NCI-H2107 treated with DMSO at 0.1 percent for 48 hours (cell line): ENCODE measurements at regions not wholly inside any gene's neighbourhood (a gene's known extent, or its start where the extent isn't known, plus 50 kb on each side); places are given as distances from the start of the nearest gene placed in this dataset.

Experiments used
- DNase-seq: peaks from one replicate; lab custom pipeline; 2025; ENCODE audit not compliant: unreplicated experiment; lab: John Stamatoyannopoulos, UW

DNA sequence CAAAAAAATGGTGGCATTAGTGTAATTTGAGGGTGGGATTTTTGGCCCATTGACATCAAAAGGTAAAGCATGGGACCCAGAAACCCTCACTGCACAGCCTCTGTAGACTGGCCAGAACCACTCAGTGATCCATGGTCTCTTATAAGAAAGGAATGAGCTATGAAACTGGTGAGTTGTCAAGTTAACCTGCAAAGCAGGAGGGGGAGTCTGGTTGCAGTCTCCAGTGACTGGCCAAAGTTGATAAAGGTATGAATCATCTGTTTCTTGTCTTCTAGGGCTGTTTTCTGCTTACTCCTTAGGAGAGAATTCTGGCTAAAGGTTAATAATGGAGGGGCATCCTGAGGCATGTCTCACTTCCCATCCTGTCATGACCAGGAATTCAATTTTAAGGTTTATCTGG lies 325.2 kb downstream of the TLR4 start:
- DNase-seq, result no peak

DNA sequence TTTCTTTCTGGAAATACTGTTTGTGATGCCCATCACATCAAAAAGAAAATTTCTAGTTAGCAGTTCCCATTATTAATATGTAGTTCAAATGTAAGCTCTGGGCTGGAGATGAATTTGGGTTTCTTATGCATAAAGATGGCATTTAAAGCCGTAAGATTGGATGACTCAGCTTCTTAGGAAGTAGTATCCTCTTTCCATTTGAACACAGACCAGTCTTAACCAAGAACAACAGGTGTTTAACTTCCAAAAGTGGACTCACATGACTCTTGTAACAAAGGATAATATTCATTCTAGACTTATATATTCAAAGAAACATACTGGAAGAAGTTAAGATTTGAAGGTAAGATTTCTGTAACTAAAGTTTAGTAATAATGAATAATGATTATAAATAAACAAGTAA lies 330.5 kb downstream of the TLR4 start:
- no peak for DNase-seq

DNA sequence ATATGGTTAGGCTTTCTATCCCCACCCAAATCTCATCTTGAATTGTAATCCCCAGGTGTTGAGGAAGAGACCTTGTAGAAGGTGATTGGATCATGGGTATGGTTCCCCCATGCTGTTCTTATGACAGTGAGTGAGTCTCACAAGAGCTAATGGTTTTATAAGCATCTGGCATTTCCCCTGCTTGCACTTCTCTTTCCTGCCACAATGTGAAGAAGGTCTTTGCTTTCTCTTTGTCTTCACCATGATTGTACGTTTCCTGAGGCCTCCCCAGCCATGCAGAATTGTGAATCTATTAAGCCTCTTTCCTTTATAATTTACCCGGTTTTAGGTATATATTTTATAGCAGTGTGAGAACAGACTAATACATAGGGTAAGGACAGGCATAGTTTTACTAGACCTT lies 334.5 kb downstream of the TLR4 start:
- no peak for DNase-seq

DNA sequence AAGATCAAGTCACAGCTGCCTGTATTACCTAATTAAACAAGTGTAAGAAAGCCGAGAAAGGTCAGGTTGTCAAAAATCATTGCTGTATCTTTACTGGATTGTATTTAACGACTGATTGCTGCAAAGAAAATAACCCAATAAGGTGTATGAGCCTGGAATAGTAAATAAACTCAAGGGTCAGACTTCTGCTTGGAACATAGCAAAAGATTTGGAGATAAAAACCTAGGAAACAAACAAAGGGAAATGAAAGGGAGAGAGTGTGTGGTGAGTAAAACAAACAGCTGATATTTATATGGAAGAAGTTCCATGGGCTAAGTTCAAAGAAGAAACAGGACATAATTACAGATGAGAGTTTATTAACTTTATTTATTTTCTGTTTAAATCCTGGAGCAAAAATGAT lies 354.0 kb downstream of the TLR4 start:
- DNase-seq, result no peak

DNA sequence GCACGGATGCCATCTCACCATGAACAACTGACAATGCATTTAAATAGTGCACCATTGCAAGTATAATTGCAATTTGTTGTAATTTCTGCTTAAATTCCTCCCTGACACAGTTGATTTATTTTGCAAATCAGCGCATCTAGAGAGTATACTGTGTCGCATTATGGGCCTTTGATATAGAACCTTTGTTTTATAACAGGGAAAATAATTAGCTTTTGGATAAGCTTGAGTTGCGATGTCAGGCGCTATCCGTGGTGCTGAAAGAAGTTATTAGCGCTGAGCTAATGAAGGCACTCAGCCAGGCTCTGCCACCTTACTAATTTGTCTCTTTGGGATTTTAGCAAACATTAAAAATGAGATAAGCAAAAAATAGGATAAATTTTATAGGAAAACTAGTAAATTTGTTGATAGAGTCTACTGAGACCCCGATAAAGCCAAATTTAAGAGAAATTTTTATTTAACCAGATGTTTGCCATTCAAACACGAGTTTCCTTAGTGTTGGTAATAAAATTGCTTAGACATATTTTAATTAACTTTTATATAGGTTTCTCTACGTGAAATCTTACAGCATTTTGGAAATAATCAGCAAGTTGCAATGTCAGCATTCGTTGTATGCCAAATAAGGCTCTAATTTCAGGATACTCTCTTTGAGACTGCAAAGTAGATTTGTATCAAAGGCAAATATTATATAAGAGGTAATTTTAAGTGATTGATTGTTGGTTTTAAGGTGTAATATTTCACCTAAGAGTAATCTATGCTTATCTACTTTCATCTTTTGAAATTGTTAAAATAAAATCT lies 355.5 kb downstream of the TLR4 start:
- DNase-seq, result no peak

DNA sequence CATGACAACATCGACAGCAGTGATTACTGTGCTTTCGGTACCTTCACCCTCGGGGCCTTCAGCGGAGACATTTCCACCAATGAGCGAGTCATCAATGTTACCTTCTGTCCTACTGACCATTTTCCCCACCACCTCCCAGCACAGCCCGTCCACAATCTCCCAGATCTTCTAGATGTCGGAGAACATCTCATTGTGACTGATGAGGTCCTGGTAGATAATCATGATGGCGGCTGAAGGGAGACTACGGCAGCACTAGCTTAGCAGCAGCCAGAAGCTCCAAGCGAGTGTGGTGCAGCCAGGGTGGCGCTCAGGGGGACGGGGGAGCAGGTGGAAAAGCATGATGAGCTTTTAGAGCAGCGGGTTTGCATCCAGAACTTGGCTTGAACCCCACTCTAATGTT lies 379.0 kb downstream of the TLR4 start:
- no peak for DNase-seq

DNA sequence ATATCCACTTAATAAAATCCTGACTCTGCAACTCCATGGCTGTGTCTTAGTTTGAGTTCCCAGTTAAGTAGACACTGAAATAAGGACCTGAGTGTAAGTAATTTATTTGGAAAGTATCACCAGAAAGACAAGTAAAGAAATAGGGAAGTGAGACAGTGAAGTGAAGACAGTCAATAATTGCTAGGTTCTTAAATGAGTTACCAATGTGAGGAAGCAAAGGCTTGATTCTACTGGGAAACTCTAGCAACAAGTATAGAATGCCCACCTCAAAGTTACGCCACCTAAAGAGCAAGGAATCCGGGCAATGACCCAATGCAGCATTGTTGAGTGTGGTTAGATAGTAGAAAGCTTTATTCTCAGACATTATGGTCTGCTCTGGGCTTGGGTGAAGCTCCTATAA lies 383.9 kb downstream of the TLR4 start:
- DNase-seq, result no peak

DNA sequence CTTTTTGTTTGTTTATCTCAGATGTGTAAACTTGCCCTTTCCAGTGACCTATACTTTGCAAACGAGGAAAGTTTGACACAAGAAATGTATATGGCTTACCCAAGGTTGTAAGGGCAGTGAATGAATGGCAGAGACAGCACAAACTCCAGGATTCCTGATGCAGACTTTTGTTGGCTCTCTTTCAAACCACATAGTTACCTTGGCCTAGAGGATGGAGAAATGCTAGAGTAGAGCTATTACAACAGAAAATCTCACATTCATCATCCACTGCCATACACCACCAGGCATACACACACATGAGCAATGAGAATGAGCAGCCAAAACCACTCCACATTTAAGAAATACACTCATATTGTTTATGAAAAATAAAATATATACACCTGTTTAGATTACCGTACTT lies 387.0 kb downstream of the TLR4 start:
- DNase-seq, result no peak

DNA sequence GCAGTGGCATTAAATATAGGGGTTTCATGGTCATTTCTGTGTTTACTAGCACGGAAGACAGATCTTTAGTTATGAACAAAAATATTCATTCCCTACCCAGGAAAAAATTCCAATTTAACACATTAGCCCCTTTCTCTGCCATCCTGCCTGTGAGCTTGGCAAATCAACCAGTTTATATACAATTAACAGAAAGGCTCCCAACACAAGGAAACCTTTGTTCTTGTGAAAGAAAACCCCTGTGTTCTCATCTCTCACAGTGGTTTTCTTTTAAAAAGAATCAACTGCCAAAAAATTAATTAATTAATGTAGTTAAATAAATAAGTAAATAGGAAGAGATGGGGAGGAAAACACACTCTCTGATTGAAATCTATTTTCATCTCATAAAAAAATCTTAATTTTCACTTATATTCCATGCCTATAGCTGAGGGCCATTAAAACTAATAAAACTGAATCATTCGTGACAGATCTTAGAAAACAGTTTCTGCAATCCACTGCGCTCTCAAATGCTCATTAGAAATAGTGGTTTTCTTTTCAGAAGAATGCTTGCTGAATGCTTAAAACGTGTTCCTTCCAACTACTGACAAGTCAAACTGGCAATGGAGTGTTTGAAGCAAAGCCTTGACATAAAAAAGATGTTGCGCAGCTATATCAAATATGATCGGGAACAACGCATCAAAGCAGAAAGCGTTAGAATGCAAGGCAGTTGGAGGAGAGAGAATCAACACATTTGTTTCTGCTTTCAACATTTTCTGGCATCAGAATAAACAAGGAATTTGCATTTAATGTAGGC lies 387.7 kb downstream of the TLR4 start:
- no peak for DNase-seq

DNA sequence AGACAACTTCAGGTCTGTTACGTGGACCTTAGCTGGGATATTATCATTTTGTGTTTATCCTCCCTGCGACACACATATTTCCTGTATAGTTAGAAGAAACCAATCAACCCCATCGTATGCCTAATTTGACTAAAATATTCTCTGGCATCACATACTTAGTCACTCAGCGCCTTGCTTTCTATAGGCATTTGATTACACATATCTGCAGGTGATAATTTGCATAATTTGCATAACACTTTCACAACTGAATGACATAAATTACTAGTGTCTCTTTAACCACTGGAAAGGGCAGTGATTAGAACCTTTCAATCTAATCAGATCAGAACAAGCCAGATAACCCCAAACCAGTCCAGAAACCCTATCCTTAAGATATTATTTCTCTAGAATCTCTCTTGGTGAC lies 390.2 kb downstream of the TLR4 start:
- no peak for DNase-seq

DNA sequence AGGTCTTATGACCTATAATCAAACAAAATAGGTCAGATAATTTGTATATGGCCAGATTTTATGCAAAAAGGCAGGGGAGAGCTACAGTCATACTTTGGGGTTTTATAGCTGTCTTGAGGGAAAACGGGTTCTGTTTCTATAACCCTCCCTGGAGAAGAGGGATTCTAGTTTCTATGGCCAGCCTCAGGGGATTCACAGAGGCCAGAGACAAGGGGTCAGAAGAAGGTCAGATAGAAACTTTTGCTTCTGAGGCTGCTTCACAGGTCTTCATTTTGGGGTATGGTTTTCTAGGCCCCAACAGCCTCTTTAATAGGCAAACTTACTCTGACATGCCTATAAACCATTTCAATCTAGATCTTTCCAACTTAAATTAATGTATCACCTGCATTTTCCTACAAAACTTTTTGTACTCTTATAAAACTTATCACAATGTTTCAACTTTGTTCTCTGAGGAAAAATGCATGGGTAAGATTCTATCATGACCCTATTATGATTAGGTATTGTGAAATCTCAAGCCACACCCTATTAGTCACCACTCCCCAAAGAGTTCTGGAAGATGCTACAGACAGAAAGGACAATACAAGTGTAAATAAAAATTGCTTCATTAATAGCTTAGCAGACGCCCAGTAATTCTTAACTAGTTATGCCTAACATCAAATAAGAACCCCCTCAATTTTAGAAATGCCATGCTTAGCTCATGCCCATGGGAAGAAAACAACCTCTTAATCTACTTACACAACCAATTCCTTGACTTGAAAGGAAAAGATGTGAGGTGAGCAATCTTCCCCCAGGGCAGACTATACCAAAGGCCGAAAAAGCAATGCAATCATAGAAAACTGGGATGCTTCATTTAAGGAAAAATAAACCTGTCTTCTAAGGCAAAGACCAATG lies 396.6 kb downstream of the TLR4 start:
- DNase-seq, result no peak

DNA sequence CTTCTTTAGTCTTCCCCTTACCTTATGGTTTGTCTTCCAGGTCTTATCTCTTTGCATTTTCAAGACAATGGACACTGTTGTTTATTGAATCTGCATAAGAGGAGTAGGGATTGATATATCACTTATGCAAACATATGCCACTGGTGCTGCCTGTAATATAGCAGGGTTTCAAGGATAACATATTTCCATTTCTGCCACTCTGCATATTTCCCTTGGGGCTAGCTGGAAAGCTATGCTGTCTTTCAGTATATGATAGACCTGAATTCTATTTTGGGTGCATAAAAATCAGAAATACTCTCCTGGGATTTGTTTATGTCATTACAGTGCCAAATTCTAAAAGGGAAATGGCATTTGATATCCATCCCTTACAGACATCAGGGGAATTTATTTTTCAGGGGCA lies 400.2 kb downstream of the TLR4 start:
- no peak for DNase-seq

DNA sequence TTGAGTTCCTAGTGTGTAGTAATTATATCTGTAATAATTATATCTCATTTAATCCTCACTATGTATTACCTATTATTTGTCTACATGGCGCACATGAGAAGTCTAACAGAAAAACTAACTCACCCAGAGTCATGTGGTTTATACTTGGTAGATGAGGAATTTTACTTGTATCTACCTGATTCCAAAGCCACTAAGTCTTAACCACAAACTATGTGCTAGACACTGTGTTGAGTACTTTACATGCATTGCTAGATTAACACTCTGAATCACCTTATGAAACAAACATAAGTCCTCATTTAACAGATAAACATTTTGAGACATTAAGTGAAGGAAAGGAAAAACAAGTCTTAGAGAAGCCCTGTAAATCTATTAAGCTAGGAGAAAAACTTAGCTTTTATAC lies 404.8 kb downstream of the TLR4 start:
- no peak for DNase-seq

DNA sequence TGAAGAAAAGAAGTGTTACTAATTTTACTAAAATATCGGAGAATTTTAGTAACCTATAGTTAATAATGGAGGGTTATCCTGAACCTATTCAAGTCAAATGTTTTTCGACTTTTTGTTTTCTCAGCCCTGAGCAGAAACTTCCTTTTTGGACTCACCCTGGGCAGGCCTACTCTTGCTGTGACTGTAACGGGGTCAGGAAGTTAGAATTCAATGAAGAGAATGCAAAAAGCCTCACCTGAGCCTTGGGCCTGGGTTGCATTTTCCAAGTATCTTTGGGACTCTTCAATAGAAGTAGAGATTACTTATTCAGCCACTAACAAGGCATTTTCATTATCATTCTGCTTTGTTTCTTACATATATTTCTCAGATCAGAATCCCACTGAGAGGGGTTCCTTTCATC lies 405.3 kb downstream of the TLR4 start:
- no peak for DNase-seq

DNA sequence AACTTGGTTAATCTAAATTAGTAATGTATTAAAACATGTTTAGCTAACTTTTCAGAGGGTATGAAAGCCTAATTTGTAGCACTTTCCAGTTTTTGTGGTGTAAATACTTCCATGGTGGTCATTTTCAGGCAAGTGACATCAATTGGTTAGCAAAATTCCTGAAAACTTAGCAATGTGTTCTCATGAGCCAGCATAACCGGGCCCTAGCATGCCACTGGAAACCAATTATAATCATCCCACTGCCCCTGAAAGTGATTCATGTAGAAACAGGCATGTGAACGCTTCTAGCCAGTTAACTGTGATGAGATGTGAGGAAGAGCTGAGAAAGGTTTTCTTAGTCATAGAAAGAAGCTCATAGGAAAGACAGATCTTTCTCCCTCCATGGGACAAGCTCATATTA lies 417.2 kb downstream of the TLR4 start:
- no peak for DNase-seq

DNA sequence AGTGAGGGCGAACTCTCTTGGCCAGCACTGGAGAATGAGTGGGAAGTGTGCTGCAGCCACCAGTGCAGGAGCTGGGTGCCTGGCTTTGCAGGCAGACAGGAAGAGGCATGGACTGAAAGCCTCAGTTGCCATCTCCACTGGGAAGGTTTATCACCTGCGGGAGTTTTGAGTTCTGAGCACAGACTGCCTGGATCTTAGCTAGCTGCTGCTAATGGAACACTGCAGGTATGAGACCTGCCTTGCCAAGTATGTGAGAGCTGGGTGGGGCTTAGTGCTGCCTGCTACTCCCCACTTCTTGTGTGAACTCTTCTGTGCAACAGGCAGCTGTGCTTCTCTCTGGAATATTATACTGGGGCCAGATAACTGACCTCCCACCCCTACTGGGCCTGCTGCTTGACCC lies 424.1 kb downstream of the TLR4 start:
- DNase-seq, result no peak

DNA sequence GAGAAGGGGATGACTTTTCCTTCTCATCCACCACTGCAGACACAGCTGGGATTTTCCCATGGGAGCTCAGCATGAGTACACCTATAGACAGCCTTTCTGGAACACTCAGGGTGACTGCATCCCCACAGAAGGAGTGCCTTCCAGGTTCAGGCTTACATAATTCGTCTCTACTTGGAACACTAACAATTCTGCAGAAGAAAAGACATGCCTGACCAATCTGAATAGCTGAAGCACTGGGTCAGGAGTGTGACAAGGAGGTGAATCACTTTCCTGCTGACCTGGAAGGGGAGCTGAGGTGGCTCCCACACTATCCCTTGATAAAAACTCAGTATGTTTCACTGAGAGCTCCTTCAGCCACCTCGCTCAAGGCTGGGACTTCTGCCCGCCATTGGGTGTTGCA lies 425.3 kb downstream of the TLR4 start:
- no peak for DNase-seq

DNA sequence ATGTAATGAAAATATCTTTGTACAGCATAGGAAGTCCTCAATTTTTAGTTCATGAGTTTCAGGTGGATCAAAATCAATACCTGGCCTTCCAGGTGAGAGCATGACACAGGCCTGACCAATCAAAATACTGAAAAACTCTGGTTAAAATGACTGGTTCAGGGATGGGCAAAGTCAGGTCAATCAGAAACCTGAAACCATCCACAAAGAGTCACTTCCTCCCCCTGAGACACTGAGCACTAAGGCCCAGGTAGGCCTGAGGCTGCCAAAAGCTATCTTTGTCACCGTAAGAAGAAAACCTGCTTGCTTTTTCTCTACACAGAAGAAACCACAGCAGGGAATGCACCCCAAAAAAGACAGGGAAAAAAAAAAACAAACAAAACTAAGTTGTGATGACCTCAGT lies 444.8 kb downstream of the TLR4 start:
- DNase-seq, result no peak

DNA sequence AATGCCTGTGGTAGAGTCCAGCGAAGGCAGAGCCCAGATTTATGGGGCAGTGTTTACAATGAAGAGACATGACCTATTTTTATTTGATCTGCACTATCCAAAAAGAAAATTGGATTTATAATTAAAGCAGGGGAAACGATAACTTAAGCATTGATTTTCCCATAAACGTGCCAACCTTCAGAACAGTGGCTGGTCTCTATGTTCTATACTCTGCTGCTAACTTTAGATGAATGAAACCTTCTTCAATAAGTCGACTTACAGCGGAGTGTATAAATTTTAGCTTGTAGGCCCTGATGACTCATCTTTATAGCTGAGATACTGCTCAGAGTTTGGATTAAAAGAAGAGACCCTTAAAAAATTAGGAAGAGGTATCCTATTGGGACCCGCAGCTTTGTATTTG lies 452.6 kb downstream of the TLR4 start:
- DNase-seq, result no peak

DNA sequence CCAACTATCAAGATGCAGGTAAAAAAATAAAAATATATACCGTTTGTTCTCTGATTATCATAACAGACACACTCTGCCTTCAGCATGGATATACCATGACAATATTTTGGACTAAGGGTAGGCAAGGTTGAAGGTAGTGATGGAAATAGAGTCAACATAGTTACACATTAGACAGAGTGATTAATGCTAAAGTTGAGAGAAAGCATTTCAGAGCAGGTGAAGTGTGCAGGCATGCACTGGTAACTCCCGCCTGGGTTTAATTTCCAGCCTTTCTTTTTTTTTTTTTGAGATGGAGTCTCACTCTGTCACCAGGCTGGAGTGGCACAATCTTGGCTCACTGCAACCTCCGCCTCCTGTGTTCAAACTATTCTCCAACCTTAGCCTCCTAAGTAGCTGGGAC lies 458.5 kb downstream of the TLR4 start:
- no peak for DNase-seq

DNA sequence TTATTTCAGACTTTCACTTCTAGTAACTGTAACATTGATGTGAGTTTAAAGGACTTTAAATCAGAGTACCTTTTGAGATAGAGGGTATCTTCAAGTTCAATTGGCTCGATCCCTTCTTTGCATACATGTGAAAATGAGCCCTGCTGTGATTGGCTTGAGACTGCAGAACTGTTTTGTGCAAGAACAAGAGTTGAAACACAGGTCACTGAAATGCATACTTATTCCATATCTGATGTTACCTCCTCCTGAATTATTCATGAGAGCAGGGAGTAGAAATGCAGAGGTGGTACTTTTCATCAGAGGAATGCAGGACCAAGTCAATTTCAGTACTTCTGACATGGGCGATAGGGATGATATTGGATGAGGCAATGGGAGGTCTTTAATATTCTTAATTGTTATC lies 459.5 kb downstream of the TLR4 start:
- DNase-seq, result no peak

DNA sequence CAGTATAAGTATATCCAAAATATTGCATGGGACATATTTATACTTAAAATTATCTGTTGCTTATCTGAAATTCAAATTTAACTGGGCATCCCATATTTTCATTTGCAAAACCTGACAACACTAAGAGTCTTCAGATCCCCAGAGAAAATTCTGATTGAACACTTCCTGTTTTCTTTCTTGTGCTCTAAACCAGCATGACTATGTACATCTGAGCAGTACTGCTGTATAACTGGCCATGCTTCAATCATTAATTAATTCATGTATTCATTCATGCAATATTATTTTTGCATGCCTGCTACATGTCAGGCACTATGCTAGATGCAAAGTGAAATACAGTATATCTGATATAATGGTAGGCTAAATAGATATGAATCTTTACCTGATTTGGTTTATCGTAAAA lies 461.2 kb downstream of the TLR4 start:
- no peak for DNase-seq
